Embryonic facial prominence (tissue), 1 donor: ENCODE measurements at regions not wholly inside any gene's neighbourhood (a gene's known extent, or its start where the extent isn't known, plus 50 kb on each side); places are given as distances from the start of the nearest gene placed in this dataset.
"Not testable (repeated sequence)": the region's sequence is repeated elsewhere in the genome, so short reads cannot be mapped to it uniquely, and the experiment has no call there.

Source experiments
- DNase-seq: peaks from one replicate; pipeline ENCODE4 v3.0.0-alpha.2; 2016; ENCODE audit errors: extremely low spot score

DNA sequence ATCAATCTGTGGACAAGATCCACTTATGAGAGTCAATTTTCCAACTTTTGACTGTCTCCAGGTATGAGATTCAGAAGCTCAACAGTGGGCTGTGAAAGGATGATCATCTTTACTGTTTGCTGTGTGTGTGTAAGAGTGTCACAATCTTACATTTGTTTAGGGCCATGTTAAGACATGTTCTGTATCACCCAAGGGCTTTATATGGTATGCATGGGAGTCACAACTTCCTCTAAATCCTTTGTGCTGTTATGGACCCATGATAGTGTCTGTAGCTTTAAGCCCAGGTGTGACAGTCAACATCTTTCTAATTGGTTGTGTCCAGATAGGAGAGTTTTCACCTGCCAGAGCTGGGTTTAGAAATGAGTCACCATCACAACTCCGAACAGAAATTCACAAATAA lies 70.2 kb downstream of the ZNF726 start:
- not testable (repeated sequence) for DNase-seq

DNA sequence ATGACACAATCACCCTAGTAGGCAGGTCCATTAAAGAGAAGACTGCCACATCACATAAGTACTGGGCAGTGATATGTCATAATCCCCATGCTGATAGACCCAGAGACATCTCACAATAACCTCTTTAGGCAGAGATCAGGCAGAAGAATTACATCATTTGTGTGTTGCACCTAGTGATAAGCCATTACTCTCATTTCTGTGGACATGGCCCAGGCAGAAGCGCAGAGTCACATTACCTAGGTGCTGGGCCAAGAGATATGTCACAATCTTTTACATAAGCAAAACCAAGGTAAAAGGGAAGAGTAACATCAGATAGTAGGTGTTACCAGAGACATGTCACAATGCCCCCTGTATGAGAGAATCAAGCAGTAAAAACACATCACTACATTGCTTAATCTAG lies 71.9 kb downstream of the ZNF726 start:
- DNase-seq: no peak

DNA sequence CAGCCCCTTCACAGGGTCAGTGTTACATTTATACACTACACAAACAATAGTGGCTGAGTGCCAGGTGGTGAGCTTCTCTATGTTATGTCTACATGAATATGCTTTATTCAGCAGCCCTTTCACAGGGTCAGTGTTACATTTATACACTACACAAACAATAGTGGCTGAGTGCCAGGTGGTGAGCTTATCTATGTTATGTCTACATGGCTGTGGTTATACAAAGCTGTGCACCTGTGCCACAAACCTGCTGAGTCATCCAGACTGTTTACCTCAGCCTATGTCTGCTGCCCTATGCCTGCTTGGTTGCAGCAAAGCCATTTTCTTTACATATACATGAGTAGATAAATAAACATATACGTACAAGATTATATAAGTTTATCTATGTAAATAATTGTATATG lies 76.5 kb downstream of the ZNF726 start:
- DNase-seq: no peak

DNA sequence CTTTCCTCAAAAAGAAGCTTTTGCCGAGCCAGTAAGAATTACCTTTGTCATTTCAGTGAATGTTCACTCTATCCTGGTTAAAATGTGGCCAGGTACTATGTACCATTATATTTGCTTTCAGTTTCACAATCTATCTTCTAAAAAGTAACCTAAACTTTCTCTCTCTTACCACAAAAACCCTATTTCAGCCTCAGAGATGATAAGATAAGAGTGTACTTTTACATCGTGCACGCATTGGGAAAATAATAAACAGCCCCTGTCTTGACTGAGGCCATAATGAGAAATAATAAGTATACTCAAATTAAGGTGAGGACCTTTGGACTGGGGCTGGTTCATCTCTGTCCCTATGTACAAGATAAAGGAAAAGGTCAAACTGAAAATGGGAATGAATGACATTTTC lies 77.7 kb downstream of the ZNF726 start:
- no peak for DNase-seq

DNA sequence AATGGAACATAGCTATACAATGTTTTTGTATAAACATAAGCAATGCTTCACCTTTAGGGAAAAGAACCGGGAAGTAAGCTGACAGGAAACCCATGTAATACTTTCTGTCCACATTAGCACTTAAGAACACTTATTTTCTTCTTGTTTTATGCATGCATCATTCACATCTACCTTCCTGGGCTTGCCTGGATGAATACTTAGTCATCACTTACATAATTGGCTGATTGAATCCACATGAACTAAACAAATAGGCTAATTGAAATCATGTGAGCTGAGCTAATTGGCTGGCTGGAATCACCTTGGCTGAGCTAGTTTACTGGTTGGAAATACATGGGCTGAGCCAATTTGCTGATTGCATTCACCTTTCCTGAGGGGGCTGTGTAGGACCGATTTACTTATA lies 78.8 kb downstream of the ZNF726 start:
- no peak for DNase-seq

DNA sequence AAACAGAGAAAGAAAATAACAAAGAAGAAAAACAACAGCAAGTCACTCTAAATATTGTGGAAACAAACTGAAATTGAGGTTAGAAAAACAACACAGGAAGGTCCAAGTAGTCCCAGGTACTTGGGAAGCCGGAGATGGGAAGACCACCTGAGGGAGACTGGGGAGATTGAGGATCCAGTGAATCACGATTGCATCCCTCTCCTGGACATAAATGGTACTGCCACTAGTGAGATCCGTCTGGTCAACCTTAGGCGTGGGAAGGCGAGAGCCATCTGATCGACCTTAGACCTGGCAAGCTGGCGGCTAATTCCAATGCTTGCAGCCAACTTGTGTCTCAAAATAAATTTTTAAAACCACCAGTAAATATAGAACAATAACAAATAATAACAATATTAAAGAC lies 81.9 kb downstream of the ZNF726 start:
- DNase-seq: no peak

- DNase-seq: no peak
Observed at GRCh38 chr19:23998568-23998967, 83.9 kb downstream of the ZNF726 start.

DNA sequence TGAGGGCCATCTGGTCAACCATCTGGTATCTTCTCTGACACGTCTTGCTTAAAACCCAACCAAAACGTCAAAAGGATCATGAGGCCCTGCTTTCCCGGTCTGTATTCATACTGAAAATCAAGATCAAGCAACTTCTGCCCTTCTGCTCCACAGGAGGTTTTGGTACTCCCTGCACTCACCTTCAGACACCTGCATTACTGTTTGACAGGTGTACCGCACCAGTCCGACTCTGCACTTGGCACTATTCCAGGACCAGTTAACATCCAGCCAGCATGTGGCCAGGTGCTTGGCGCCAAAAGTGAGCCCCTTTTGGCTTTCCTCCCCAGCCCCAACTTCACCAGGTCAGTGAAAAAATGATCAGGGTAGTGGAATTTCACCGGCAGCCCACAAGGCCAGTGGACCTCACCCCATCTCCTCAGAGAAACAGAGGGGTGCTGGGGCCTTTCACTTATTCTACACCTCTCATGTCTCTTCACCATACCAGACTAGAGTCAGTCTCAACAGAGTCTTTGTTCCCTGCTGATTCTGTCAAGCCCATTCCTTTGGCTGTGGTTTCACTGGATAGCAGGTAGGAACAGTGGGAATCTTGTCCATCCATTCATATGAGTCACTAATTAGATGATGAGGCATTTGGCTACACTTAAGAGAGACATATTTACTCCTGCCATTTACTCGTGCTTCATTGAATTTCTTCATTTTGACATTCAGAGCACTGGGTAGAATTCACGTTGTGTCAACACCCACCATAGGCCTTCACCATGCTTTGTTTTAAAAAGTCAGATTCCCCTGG lies 85.3 kb downstream of the ZNF726 start:
- DNase-seq: no peak

GRCh38 chr19:24000656-24001055 lies 86.0 kb downstream of the ZNF726 start:
- DNase-seq: no peak

- DNase-seq: no peak
Observed at GRCh38 chr19:24002256-24002945, 84.6 kb upstream of the ZNF254 start.

DNA sequence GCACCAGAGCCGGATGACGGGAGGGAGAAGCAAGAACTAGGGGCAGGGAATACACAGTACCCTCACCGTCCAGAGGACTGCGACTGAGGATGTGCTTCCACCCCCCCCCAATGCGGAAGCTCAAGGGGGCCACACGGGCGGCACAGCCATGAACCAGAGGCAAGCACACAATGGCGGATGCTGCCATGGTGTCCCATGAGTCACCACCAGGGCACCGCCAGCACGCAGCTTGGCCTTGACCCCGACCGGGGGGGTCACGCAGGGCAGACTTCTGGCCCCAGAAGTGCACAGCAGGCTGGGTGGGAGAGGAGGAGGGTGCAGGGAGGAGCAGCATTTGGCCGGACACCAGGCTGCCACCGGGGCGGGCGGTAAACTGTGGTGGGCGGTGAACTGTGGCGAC lies 83.5 kb upstream of the ZNF254 start:
- DNase-seq: no peak

GRCh38 chr19:24004166-24004565 lies 82.8 kb upstream of the ZNF254 start:
- no peak for DNase-seq

DNA sequence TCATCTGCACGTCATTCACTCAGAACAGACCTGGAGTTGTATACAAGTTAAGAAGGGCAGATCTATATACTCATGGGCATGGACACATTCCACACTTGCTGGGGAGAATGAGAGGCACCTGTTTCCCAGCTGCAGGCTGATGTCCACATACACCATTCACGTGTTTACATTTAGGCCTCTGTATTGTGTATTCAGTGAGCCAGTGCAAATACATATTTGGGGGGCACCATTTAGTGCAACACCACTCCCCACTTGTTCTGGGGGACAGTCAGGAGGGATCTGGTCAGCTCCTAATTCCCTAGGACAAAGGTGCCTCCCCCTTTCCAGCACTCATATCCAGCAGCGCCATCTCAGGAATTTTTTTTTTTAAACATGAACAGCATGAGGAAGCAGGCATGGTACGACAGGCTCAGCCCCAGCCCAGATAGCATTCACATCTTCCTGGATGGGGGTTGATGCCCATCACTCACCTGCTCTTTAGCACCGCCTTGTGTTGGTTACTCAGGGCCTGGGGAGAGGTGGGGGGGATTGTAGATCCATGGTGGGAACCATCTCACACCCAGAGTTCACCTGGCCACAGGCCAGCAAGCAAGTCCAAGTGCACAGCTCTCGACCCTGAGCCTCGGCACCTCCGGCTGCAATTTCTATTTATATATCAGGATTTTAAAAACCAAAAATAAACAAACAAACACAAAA lies 56.9 kb upstream of the ZNF254 start:
- no peak for DNase-seq

DNA sequence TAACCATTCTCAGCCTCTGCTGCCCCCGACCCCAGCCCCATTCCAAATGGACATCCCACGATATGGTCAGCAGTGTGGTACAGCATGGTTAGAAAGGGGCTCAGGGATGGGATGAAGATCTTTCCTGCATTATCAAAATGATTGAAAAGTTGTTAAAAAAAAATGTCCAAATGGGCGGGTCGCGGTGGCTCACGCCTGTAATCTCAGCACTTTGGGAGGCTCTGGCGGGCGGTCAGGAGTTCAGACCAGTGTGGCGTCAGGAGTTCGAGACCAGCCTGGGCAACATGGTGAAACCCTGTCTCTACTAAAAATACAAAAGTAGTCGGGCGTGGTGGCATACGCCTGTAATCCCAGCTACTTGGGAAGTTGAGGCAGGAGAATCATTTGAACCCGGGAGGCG lies 54.3 kb upstream of the ZNF254 start:
- DNase-seq: no peak

DNA sequence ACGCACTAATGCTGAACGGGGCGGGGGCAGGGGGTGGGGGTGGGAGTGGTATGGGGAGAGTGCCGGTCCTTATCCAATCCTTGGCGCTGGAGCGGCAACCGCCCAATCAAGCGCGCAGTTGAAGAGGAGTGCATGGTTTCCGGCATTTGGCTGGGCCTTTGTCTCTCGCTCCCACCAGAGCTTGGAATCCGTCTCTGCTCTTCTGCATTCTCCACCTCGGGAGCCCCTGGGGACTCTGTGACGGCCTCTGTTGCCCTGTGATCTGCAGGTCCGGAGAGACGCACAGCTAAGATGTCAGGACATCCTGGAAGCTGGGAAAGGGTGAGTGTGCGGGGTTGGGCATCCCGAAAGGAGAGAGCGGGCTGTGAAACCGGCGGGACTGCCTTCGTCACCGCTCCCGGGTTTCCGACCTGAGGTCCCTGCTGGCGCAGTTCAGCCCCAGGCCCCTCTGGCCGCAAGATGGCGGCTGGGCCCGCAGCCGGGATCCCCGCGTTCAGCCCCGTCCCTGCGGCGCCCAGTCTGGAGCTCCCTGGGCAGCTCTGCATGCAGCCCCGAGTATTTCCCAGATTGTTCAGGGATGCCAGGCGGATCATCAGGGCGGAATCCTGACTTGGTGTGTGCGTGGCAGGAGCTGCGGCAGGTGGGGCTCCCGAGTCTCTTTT lies 53.6 kb upstream of the ZNF254 start:
- peak; percentile 82 for DNase-seq

GRCh38 chr19:24033963-24034342 lies 53.0 kb upstream of the ZNF254 start:
- no peak for DNase-seq

DNA sequence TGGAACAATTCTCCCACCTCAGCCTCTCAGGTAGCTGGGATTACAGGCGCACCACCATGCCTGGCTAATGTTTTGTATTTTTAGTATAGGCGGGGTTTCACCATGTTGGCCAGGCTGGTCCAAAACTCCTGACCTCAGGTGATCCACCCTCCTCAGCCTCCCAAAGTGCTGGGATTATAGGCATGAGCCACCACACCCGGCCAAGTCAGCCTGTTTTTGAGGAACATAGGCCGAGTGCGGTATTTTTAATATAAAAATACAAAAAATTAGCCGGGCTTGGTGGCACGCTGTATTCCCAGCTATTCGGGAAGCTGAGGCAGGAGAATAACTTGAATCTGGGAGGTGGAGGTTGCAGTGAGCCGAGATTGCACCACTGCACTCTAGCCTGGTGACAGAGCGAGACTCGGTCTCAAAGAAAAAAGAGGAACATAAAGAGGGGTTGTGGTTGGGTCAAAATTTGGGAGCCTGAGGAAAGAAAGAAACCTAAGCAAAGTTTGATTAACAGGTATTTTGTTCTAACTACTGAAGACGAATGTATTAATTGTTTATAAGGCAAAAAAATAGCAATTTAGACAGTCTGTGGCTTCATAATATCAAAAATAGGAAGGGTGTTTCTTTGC lies 51.6 kb upstream of the ZNF254 start:
- not testable (repeated sequence) for DNase-seq
